ENCODE measurements at regions not wholly inside any gene's neighbourhood (a gene's known extent, or its start where the extent isn't known, plus 50 kb on each side); places are given as distances from the start of the nearest gene placed in this dataset.

GRCh38 chr2:173442542-173442941 is 87.9 kb downstream of the CDCA7 start:
- TF ChIP-seq POLR2AphosphoS5 (IDR thresholded peaks at IDR 0.05; ENCODE audit: borderline replicate concordance, low read depth, low read length): no peak
- no peak for TF ChIP-seq FOXP2 (optimal IDR thresholded peaks at IDR 0.05; ENCODE audit: control extremely low read depth, extremely low read length, insufficient read depth)
- no peak for TF ChIP-seq EZH2 (IDR thresholded peaks at IDR 0.05)
